MV-4-11 (cell line): ENCODE measurements at regions not wholly inside any gene's neighbourhood (a gene's known extent, or its start where the extent isn't known, plus 50 kb on each side); places are given as distances from the start of the nearest gene placed in this dataset.

Experiments
- DNase-seq: peaks from one replicate; lab custom pipeline; 2025; lab: John Stamatoyannopoulos, UW

- peak; percentile 97 for DNase-seq
Measured at GRCh38 chr1:25080294-25081209, 150.5 kb upstream of the RUNX3 start.

- DNase-seq = no peak
Measured at GRCh38 chr1:25079048-25079447, 149.0 kb upstream of the RUNX3 start.

GRCh38 chr1:25074351-25075227, 144.5 kb upstream of the RUNX3 start:
- DNase-seq = no peak

GRCh38 chr1:25073640-25074270, 143.7 kb upstream of the RUNX3 start:
- no peak for DNase-seq

- DNase-seq = no peak
Measured at GRCh38 chr1:25072461-25072860, 142.4 kb upstream of the RUNX3 start.

- DNase-seq = no peak
Measured at GRCh38 chr1:25068829-25069228, 138.8 kb upstream of the RUNX3 start.

- no peak for DNase-seq
Measured at GRCh38 chr1:25068316-25068715, 138.2 kb upstream of the RUNX3 start.

- DNase-seq = no peak
Measured at GRCh38 chr1:25067518-25068251, 137.6 kb upstream of the RUNX3 start.

GRCh38 chr1:25066731-25067517, 136.8 kb upstream of the RUNX3 start:
- no peak for DNase-seq

GRCh38 chr1:25066256-25066655, 136.2 kb upstream of the RUNX3 start:
- DNase-seq = peak; percentile 39

- peak; percentile 36 for DNase-seq
Measured at GRCh38 chr1:25065795-25066238, 135.7 kb upstream of the RUNX3 start.

- no peak for DNase-seq
Measured at GRCh38 chr1:25065321-25065721, 135.2 kb upstream of the RUNX3 start.

GRCh38 chr1:25064465-25065240, 134.6 kb upstream of the RUNX3 start:
- no peak for DNase-seq

- DNase-seq = no peak
Measured at GRCh38 chr1:25063591-25064416, 133.7 kb upstream of the RUNX3 start.

- no peak for DNase-seq
Measured at GRCh38 chr1:25062621-25063255, 132.7 kb upstream of the RUNX3 start.

- DNase-seq = no peak
Measured at GRCh38 chr1:25061261-25061995, 131.4 kb upstream of the RUNX3 start.

GRCh38 chr1:25057188-25057587, 127.1 kb upstream of the RUNX3 start:
- no peak for DNase-seq

GRCh38 chr1:25056536-25056935, 126.5 kb upstream of the RUNX3 start:
- DNase-seq = no peak
